IPS-NIHi7 (cell line): ENCODE measurements at regions not wholly inside any gene's neighbourhood (a gene's known extent, or its start where the extent isn't known, plus 50 kb on each side); places are given as distances from the start of the nearest gene placed in this dataset.
"Not testable (repeated sequence)": the region's sequence is repeated elsewhere in the genome, so short reads cannot be mapped to it uniquely, and the experiment has no call there.

Experiments
- DNase-seq: peaks from one replicate; pipeline ENCODE4 v3.0.0; 2012; ENCODE audit warnings: mixed read lengths; ENCODE audit errors: extremely low spot score

DNA sequence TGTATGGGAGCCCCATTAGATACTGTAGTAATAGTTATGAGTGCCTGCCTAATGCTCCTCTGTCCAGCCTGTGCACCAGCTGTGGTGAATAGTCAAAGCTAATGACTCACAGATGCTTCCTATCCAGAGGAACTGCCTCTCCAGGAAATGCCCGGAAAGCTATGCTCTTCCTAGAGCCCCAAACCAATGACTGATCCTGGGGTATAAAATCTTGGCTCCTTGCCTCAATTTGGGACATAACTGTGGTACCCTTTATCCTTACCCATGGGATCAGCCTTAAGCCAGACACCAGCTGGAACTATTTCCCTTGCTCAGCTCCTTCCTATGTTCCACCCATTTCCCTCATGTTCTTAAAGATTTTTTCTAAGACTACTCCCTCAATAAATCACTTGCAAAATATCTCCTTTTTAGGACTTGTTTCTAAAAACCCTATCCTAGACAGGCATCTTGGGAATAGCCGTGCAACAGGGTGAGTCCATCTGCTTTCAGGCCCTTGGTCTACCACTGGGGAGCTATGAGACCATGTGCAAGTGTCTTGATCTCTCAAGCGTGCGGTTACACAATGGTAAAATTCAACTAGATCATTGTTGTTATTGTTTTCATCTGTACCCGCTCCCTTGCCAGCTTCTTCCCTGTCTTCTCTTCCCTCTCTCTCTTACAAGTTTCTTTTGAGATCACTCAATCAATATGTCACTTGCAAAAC, 283.7 kb downstream of the BTBD3 start:
- DNase-seq = no peak

DNA sequence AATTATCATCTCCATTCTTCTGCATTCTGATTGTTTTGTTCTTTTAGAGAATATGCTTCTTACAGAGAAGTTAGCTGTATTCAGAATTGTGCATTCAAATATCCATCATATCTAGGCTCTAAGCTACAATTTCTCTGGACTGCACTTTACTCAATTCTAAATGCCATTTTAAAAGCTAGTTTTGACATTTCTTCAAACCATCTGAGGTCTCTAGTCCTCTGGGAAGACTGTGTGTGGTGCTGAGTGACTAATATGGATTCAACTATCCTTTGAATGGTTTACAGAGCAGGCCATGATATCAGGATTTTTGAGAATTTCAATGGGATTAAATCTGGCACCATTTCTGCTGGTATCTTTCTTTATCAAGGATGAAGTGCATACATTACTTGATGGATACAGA, 285.7 kb downstream of the BTBD3 start:
- DNase-seq = no peak

DNA sequence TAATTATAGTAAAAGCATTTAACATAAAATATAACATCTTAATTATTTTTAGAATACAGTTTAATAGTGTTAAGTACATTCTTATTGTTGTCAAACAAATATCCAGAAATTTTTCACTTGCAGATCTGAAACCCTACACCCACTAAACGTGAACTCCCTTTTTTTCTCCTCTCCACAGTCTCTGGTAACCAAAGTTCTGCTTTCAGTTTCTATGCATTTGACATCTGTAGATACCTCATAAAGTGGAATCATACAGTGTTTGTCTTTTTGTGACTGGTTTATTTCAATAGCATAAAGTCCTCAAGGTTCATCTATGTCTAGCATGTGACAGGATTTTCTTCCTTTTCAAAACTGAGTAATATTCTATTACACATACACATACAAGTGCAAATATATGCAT, 286.3 kb downstream of the BTBD3 start:
- DNase-seq = no peak

DNA sequence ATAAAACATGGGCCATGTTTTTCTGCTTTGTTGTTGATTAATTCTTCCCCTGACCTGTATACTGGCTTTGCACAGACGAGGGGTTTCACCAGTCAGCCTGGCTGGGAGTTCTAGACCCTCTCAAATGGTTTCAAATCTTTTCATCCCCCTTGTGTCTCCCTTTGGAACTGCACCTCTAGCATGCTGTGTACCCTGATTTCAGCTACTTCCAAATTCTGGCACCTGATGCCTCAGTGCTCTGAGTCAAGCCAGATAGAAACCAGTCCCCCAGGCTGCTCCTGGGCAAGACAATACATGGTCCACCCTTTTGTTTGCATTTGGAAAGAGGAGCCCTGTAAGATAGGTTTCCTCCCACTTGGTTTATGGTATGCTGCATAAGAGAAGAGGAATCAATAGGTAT, 290.2 kb downstream of the BTBD3 start:
- DNase-seq = peak; percentile 66

DNA sequence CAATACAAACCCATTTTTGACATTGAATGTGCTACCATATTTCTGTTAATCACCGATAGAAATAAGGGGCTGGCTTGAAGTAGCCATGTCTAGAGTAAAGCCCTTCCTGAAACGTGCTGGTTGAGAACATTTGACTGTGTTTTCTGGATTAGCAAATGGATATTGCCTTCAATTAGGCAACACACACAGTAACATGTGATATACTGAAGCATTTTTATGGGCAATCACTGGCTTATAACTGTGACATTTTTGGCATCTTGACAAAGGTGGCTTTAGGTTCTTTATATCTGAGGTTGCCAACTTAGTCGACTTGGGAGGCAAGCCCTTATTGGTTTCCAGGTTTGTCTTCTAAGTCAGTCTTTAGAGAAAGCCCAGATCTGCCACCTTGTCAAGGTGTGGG, 292.9 kb downstream of the BTBD3 start:
- no peak for DNase-seq

DNA sequence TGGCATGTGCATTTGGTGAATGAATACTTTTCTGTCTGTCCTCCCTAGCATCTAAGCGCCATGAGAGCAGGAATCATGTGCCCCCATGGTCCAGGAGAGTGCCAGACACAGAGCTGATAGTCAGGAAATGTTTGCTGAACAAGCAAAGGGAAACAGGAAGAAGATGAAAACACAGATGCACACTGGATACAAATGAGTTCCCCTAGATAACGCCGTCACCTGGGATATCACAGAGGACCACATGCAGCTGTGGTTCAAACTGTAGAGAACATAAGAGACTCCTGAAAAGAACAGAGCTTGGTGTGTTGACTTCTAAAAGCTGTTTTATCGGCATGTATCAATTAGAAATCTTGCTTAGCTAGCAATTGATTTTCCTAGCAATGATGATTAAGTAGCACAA, 293.7 kb downstream of the BTBD3 start:
- DNase-seq = no peak

DNA sequence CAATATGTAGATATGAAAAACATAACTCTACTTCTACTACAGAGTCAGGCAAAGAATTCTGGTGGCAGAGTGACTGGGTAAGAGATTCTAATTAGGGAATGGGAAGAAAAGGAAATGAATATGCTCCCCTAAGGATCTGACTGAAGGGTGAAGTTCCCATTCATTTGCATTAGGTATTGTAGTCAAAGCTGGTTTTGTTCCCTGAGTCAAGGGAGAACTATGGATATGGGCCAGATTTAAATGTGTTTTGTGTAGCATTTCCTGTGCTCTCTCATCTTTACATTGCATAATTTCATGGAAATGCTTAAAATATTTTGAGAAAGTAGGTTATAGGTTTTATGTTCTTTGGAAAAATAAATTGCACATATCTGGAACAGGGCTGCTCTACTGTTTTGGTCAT, 299.7 kb downstream of the BTBD3 start:
- DNase-seq = no peak

DNA sequence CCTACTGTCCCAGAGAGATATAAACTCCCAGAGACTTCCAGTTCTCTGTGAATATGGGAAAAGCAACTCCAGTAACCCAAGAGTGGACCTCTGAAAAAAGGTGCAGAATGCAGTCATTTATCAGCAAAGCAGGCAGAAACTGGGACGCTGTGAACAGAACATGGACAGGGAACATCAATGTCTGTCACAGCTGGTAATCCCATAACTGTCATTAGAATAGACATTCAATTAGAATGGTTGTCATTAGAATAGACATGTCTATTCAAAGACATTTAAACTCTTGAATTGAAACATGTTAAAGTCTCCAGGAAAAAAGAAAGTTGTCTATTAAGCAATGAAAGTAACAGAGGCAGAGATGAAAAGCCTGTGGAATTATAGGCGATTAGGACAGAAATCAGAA, 302.1 kb downstream of the BTBD3 start:
- DNase-seq = no peak

DNA sequence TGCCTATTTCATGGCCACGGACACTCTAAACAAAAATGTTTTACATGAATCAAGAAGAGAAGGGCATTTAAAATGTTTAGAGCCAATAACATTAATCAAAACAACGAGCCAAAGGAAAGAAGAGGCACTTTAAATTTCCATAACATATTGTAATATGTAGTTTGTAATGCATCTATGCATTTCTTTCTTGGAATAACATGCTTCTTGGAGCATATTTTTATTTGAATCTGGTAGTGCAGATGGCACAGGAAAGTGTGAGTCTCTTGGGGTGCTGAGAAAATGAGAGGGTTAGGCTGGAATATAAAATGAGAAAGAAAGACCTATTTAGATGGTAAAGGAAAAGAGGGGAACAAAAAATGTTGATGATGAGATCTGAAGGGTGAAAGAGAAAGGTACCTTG, 305.4 kb downstream of the BTBD3 start:
- DNase-seq = no peak

DNA sequence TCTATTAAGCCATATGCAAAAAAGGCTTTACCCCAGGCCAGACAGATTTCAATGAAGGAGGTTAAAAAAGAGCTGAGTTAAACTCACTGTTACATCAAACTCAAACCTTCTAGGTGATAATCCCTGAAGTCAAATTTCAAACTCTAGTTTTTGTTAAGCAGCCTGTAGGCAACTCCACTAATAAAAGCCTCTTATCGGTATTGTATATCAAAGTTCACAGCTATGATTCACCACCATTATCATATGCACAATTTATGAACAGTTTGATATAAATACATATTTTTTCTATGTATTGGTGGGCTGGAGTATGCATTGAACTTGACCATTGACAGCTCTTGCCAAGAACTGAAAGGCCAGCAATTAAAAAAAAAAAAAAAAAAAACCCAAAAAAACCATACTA, 308.2 kb downstream of the BTBD3 start:
- no peak for DNase-seq

DNA sequence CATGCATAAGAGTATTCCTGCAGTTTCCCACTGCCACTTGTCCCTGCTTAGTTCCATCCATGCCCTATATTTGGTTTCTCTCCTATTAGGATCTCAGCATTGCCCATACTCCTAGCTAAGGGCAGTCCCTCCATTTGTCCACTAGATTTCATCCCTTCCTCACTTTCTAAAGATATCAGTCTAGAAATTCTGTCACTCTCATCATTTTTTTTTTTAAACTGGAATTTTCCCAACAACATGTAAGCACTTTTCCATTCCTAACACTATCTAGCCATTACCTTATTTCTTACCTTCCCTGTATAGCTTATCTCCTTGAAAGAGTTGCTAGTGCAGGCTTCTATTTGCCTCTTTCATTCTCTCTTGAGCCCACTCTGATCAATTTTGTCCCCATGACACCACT, 312.2 kb downstream of the BTBD3 start:
- DNase-seq = no peak

DNA sequence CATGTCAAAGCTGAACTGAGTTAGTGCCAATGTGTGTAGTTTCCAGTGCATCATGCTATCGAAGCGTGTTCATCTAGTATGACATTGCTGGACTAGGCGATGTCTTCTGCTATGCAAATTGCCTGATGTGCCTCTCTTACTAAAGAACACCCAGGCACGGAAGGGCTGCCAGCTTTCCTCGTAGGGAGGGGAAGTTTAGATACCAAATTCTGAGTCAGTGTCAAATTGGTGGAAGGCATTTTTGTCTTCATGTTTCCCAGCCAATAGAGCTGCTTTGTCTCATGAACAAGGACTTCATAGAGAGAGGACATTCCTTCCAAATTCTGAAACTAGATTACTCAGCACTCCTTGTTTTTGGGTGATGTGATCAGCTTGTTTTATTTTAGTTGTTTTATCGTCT, 320.1 kb downstream of the BTBD3 start:
- DNase-seq = no peak

DNA sequence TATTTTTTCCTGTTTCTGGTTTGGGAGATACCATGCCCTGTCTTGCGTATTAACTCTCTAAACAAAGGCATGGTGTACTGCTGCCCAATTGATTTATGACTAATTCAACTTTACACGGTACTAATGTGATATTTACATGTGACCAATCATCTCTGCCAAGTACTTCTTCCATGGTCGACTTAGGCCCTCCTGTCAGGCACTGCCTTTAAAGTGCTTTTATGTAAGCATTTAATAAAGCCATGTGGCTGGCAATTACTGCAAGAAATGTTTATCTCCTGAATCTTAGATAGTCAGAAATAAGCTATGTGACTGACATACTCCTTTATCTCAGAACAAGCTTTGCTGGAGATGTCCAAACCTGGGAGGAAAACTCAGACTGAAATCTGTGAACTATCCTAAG, 323.4 kb downstream of the BTBD3 start:
- DNase-seq = no peak

DNA sequence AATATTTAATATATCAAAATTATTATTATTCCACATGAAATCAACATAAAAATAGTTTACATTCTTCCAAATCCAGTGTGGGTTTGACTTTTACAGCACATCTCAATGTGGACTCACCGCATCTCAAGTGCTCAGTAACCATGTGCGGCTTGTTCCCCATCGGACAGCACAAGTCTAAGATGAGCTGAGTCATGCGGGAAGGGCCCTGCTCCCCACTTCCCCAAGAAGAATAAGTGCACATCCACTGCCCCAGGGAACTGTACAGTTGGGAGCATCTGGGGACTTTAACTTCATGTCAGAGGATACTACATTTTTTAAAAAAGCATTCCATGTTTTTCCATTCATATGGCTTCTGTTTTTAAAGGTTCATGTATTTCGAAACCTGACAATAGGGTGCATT, 325.6 kb downstream of the BTBD3 start:
- no peak for DNase-seq

DNA sequence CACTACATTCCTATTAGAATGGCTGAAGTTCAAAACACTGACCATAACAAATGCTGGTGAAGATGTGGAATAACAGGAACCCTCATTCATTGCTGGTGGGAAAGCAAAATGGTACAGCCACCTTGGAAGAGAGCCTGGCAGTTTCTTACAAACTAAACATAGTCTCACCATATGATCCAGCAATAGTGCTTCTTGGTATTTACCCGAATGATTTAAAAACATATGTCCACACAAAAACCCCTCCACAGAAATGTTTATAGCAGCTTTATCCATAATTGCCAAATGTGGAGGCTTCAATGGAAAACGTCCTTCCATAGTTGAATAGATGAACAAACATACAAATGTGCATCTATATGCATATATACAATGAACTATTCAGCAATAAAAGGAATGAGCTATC, 330.8 kb downstream of the BTBD3 start:
- DNase-seq = no peak

DNA sequence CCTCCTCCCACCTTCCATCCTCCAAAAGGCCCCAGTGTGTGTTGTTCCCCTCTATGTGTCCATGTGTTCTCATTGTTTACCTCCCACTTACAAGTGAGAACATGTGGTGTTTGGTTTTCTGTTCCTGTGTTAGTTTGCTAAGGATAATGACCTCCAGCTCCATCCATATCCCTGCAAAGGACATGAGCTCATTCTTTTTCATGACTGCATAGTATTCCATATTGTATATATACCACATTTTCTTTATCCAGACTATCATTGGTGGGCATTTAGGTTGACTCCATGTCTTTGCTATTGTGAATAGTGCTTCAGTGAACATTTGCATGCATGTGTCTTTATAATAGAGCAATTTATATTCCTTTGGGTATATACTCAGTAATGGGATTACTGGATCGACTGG, 333.0 kb downstream of the BTBD3 start:
- DNase-seq = not testable (repeated sequence)

DNA sequence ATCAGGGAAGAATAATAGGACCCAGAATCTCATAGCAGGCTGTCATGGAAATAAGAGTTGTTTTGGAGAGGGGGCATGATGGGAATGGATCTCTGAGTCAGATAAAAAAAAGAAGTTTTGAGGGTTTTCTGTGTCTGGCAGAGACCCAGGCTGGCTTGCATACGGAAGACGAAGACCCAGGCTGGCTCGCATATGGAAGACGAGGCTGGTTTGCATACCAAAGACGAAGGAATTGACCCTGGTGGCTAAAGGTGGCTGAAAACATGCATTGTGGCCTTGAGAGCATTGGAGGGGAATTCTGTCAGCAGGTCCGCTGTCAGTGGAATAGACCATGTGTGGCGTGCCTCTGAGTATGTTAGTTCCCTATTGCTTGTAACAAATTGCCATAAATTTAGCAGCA, 335.1 kb downstream of the BTBD3 start:
- DNase-seq = peak; percentile 39

DNA sequence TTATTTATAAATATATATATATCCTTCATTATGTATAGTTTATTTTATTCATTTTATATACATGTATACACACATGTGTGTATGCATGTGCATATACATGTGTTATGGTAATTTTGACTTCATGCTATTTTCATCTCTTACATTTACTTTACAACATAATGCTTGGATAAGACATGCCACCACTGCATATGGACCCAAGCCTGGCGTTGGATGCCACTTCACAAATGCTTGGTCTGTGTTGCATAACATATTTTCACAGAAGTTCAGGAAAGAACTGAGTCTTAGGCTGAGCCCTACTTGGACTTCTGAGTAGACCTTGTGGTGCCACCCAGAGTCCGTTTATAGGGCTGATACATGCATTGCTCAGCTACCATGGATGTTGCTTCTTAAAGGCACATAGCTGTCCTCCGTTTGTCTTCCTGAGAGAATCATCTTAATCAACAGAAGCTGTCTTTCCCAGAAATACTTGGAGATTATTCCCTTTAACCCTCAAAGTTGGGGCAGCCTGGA, 337.8 kb downstream of the BTBD3 start:
- no peak for DNase-seq

DNA sequence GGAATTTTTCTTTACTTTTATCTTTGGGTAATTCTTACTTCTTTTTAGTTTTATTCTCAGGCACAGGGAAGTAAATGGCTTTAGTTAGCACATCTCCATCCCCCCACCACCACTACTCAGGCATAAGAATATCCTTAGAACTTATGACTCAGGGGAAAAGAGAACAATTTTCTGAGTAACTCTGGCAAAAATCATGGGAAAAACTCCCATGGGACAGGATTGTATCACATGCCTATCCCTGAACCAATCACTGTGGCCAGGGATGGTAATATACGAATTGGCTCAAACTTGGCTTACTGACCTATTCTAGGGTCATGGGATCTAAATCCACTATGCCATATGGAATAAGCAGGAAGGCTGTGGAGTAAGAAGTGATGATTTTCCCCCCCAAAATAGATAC, 339.1 kb downstream of the BTBD3 start:
- no peak for DNase-seq

DNA sequence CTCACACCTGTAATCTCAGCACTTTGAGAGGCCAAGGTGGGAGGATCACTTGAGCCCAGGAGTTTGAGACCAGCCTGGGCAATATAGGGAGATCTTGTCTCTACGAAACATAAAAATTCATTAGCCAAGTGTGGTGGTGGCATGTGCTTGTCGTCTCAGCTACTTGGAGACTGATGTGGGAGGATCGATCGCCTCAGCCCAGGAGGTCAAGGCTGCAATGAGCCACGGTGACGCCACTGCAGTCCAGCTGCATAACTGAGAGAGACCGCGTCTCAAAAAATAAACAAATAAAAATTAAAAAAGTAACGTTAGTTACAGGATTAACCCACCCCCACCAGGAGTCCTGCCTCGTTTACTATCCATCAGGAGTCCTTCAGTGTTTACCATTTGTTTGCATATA, 345.1 kb downstream of the BTBD3 start:
- DNase-seq = no peak

DNA sequence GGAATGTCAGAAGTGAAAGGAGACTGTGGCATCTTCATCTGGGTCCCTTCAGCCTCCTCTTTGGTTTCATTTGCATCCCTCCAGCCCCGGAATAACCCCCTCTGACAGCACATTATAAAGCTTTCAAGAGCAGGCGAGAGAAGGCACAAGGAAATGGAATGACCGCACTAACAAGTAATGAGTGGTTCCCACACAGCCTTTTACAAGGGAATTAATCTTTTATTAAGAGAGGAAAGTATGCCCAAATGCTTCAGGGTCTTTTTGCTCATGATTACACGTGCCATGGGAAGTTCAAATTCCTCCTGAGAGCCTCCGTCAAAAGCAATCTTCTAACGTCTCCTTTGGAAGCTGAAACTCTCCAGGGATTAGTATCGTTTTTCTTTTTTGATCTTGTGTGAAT, 347.0 kb downstream of the BTBD3 start:
- DNase-seq = no peak

DNA sequence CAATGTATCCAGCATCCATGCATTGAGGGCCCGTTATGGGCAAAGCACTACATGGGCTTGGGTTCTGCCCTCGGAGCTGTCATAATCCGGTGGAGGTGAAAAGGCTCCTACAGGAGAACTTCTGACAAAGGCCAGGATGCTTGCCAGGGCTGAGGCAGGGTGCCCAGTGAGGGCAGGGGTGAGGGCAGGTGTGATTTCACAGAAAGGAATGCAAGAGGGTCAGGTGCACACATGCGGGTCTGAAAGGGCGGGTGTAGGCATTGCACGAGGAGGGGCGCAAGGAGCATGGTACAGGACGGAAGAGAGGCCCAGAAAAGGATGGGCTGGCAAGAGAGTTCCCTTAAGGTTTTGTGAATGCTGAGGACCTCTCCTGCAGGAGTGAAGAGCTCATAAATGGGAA, 348.0 kb downstream of the BTBD3 start:
- DNase-seq = no peak

DNA sequence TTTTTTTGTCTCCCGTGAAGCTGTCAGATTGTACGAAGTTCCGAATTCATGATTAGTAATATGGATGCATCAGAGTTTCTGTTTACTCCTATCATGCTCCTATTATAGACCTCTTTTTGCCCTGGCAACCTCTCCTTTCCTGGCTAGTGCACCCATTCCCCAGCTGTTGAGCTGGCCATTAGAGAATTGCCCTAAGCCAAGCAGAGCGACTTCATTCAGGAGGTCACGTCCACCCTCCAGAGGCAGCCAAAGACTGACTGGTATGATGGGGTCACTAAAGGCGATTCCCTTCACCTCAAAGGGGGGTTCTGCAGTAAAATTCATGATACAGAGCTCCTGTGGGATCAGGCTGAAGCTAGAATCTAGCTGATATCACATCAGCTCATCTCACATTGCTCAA, 351.9 kb downstream of the BTBD3 start:
- DNase-seq = no peak

DNA sequence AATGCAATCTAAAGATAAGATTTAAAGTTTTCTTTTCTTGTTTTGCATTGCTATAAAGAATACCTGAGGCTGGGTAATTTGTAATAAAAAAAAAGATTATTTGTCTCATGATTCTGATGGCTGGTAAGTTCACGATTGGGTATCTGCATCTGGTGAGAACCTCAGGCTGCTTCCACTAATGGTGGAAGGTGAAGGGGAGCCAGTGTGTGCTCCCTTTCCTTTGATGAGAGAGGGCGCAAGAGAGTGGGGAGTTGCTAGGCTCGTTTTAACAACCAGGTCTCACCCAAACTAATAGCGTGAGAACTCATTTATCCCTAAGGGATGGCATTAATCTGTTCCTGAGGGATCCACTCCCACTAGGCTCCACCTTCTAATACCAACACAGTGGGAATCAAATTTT, 353.2 kb downstream of the BTBD3 start:
- no peak for DNase-seq
